ENCODE measurements at regions not wholly inside any gene's neighbourhood (a gene's known extent, or its start where the extent isn't known, plus 50 kb on each side); places are given as distances from the start of the nearest gene placed in this dataset.

DNA sequence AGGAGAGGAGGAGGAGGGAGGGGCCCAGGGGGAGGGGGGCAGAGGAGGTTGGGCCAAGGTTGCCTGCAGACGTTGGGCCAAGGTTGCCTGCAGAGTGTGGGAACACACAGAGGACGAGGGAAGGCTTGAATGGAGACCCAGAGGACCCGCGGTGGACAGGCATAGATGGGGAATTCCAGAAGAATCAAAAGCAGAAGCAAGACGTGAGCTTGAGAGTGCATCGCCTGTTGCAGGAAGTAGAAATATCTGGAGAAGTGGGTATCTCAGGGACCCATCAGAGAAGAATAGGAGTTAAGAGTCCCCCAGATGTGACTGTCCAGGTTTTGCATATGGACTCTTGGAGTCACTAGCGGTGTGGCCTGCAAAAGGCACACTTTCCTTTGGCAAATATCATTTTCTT lies 670.2 kb downstream of the TBC1D22A start:
- no peak overlapping the region for H3K4me3 Mint-ChIP-seq
- peaks cover 31% of the 10 kb centered on the region for H3K9me3 Mint-ChIP-seq
- no peak overlapping the region for H3K27ac Mint-ChIP-seq
- no peaks in the 10 kb centered on the region for H3K4me1 Mint-ChIP-seq
- H3K36me3 Mint-ChIP-seq (ENCODE audit: low read depth) = no peaks in the 10 kb centered on the region
- peaks cover 9% of the 10 kb centered on the region for H3K27me3 Mint-ChIP-seq (ENCODE audit: low read depth)
- TF ChIP-seq CTCF (IDR thresholded peaks at IDR 0.05; ENCODE audit: unreplicated experiment in 3 of 3) = no peak

DNA sequence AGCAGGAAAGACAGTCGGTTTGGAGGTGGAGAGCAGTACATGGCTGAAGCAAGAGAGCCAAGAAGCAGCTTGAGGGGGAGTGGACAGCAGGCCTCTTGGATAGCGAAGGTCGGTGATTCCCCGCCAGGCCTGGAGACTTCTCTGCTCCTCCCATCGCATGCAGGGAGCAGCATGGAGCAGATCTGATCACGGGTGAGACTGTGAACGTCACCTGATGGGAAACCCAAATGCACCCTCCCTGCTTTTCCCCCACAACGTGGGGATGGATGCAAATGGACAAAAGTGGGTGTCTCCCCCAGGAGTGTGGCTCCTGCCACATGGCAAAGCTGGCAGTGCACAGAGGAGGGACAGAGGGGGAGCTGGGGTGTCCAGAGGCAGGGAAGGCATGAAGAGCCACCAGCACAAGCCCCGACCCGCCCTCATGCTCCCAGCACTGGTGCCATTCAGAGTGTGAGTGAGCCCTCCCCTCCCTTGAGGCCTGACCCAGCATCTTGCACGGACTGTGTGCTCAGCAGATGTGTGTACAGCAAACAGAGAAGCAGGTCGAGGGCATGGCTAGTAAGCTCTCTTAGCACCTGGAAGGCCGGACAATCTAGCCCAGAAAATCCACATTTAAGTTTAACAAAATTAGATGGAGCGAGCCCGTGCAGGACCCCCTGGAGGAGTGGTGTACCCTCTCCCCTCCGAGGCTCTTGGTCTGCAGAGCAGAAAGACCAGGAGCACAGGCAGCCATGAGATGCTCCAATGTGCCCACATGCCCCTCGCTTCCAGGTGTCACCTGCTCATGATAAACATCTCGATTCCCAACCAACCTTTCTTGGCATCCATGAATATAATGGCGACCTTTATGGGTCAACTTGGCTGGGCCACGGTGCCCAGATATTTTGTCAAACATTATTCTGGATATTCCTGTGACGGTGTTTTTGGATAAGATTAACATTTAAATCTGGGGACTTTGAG lies 661.7 kb downstream of the TBC1D22A start:
- TF ChIP-seq CTCF (IDR thresholded peaks at IDR 0.05; ENCODE audit: unreplicated experiment in 3 of 3) = no peak
- H3K4me3 Mint-ChIP-seq = no peak overlapping the region
- H3K27me3 Mint-ChIP-seq (ENCODE audit: low read depth) = peaks cover 25% of the 10 kb centered on the region
- H3K36me3 Mint-ChIP-seq (ENCODE audit: low read depth) = no peaks in the 10 kb centered on the region
- no peak overlapping the region for H3K27ac Mint-ChIP-seq
- peaks cover 34% of the 10 kb centered on the region for H3K9me3 Mint-ChIP-seq
- H3K4me1 Mint-ChIP-seq = no peaks in the 10 kb centered on the region

DNA sequence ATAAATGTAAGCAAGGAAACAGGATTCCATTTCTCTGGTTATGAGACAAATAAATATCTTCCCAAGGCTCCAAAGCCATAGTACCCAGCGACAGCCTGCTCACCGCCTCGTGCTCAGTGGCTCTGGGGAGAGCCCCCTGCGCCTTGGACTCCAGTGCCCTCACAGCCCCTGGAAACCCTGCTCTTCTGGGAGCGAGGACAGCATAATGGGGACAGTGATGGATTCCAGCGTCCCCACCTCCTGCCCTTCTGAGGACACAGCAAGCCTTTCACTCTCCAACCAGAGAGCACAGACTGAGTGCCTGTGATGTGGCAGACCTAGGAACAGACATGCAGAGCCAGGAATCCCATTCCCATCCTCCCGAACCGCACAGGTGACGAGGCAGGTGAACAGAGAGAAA lies 660.8 kb downstream of the TBC1D22A start:
- Mint-ChIP-seq H3K4me1 (no peaks in the 10 kb centered on the region), H3K27ac (no peak overlapping the region), H3K27me3 (ENCODE audit: low read depth) (peaks cover 25% of the 10 kb centered on the region), H3K9me3 (peaks cover 40% of the 10 kb centered on the region), H3K4me3 (no peak overlapping the region), H3K36me3 (ENCODE audit: low read depth) (no peaks in the 10 kb centered on the region)
- no peak for TF ChIP-seq CTCF (IDR thresholded peaks at IDR 0.05; ENCODE audit: unreplicated experiment in 3 of 3)

GRCh38 chr22:47422736-47423135 lies 660.3 kb downstream of the TBC1D22A start:
- peaks cover 25% of the 10 kb centered on the region for H3K27me3 Mint-ChIP-seq (ENCODE audit: low read depth)
- TF ChIP-seq CTCF (IDR thresholded peaks at IDR 0.05; ENCODE audit: unreplicated experiment in 3 of 3) = no peak

DNA sequence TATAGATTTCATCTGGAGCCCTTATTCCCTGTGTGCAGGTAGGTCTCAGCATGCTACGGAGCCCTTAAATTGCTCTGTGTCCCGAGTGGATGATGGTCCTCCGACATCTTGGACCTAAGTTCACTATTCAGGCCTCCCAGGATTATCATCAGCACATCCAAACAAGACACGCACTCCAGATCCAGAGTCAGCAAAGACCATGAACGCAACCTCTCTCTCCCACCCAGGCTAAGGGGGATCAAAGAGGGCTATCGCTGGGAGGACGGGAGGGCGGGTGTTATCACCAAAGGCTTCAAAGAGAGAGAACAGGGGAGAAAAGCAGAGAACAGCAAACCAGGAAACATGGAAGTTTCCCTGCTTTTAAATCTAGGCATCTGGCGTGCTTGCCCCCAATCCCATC lies 659.4 kb downstream of the TBC1D22A start:
- TF ChIP-seq CTCF (IDR thresholded peaks at IDR 0.05; ENCODE audit: unreplicated experiment in 3 of 3) = no peak
- H3K4me1 Mint-ChIP-seq = no peaks in the 10 kb centered on the region
- peaks cover 17% of the 10 kb centered on the region for H3K27me3 Mint-ChIP-seq (ENCODE audit: low read depth)
- H3K36me3 Mint-ChIP-seq (ENCODE audit: low read depth) = no peaks in the 10 kb centered on the region
- H3K4me3 Mint-ChIP-seq = no peak overlapping the region
- H3K27ac Mint-ChIP-seq = no peak overlapping the region
- H3K9me3 Mint-ChIP-seq = peaks cover 49% of the 10 kb centered on the region

More at GRCh38 chr22:47422736-47423135, 660.3 kb downstream of the TBC1D22A start:
- Mint-ChIP-seq H3K36me3 (ENCODE audit: low read depth) (no peaks in the 10 kb centered on the region), H3K4me1 (no peaks in the 10 kb centered on the region), H3K9me3 (peaks cover 44% of the 10 kb centered on the region), H3K4me3 (no peak overlapping the region), H3K27ac (no peak overlapping the region)

DNA sequence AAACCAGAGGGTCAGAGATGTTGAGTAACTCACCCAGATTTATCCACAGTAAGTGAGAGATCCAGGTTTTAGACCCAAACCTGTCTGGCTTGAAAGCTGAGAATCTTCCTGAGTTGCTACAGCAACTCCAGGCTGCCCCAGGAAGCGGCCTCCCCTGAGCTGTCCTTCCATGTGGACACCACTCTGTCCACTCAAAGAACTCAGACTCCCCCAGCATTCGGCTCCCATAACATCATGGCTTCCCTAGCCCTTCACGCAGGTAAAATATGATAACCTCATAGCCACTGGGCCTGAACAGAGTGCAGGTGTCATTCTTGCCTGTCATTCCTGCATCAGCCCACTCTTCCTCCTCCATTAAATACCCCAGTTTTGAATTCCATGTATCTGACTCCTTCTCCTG lies 657.8 kb downstream of the TBC1D22A start:
- no peaks in the 10 kb centered on the region for H3K4me1 Mint-ChIP-seq
- H3K27ac Mint-ChIP-seq = no peak overlapping the region
- H3K9me3 Mint-ChIP-seq = peaks cover 47% of the 10 kb centered on the region
- no peaks in the 10 kb centered on the region for H3K36me3 Mint-ChIP-seq (ENCODE audit: low read depth)
- TF ChIP-seq CTCF (IDR thresholded peaks at IDR 0.05; ENCODE audit: unreplicated experiment in 3 of 3) = no peak
- no peak overlapping the region for H3K4me3 Mint-ChIP-seq
- peaks cover 16% of the 10 kb centered on the region for H3K27me3 Mint-ChIP-seq (ENCODE audit: low read depth)

All from nephron (organoid).